PFSK-1 (cell line): ENCODE measurements at regions not wholly inside any gene's neighbourhood (a gene's known extent, or its start where the extent isn't known, plus 50 kb on each side); places are given as distances from the start of the nearest gene placed in this dataset.

Source experiments
- POLR2AphosphoS5 ChIP-seq: IDR thresholded peaks from 2 replicates; pipeline ENCODE4 v1.6.1; 2012; ENCODE audit warnings: low read depth, mild to moderate bottlenecking, control low read depth, low read length, moderate library complexity
- REST ChIP-seq, 2 experiments: IDR thresholded peaks; 2 replicates each; pipeline versions ENCODE4 v1.6.1 to v1.8.0; 2011 to 2012; ENCODE audit warnings: low read depth in 2 of 2, low read length in 2 of 2, control low read depth in 1 of 2, inconsistent platforms in 1 of 2, mild to moderate bottlenecking in 1 of 2, moderate library complexity in 1 of 2; ENCODE audit not compliant: insufficient read depth in 1 of 2
- TAF1 ChIP-seq: IDR thresholded peaks from 2 replicates; pipeline ENCODE4 v1.6.1; 2012; ENCODE audit warnings: low read length, control low read depth, borderline replicate concordance; ENCODE audit not compliant: insufficient read depth

GRCh38 chr2:79235135-79235534 lies 75.6 kb upstream of the REG3A start:
- TF ChIP-seq TAF1: no peak
- no peak for TF ChIP-seq REST (IDR thresholded peaks at IDR 0.05; ENCODE audit: insufficient read depth in 1 of 2, low read depth in 2 of 2, low read length in 2 of 2)
- no peak for TF ChIP-seq POLR2AphosphoS5
